ENCODE measurements at regions not wholly inside any gene's neighbourhood (a gene's known extent, or its start where the extent isn't known, plus 50 kb on each side); places are given as distances from the start of the nearest gene placed in this dataset.

- peaks cover 2 to 4% of the 10 kb centered on the region in 2 experiments for H3K9me3 ChIP-seq (ENCODE audit: control insufficient read depth in 2 of 2, low read length in 2 of 2)
- H3K9me3 Mint-ChIP-seq: peaks cover 0 to 8% (median 2%) of the 10 kb centered on the region in 7 donors
These were observed 216.1 kb downstream of the TLE1 start for GRCh38 chr9:81473206-81473605.

DNA sequence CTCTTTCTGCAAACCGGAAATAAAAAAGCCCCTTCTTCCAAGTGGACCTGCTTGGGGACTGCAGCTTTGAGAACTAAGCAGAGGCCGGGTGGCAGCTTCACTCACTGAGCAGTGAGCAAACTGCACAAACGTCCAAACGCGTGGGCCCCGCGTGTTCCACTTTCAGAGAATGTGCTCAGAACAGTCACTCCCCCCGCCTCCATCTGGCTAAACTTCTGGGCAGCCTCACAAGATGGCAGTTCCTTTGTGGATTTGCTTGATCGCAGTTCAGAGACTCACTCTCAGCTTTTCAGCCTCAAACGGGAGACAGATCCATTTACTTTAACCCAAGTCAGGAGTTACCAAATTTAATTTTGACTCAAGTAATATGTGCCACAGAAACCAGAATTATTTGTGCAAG, 216.6 kb downstream of the TLE1 start:
- no peaks in the 10 kb centered on the region for H3K36me3 ChIP-seq (ENCODE audit: control insufficient read depth, insufficient read depth, low read length)
- no peak overlapping the region for H3K27ac ChIP-seq (ENCODE audit: insufficient read depth, low read length, poor library complexity, severe bottlenecking)
- no peaks in the 10 kb centered on the region for H3K4me1 ChIP-seq (ENCODE audit: control insufficient read depth, insufficient read depth, low read length, poor library complexity, severe bottlenecking)
- Mint-ChIP-seq H3K4me1 (peaks cover 0 to 6% (median 0%) of the 10 kb centered on the region in 4 donors), H3K9me3 (peaks cover 0 to 8% (median 2%) of the 10 kb centered on the region in 7 donors), H3K27me3 (no peaks in the 10 kb centered on the region), H3K4me3 (no peak overlapping the region), H3K36me3 (no peaks in the 10 kb centered on the region), H3K27ac (no peak overlapping the region)
- peaks cover 2 to 4% of the 10 kb centered on the region in 2 experiments for H3K9me3 ChIP-seq (ENCODE audit: control insufficient read depth in 2 of 2, low read length in 2 of 2)
- H3K4me3 ChIP-seq (ENCODE audit: low read depth, low read length): no peak overlapping the region
- H3K27me3 ChIP-seq (ENCODE audit: control insufficient read depth, insufficient read depth, low read length): no peaks in the 10 kb centered on the region
- DNase-seq (no peak), ATAC-seq (ENCODE audit: low read depth in 2 of 2) (no peak)

More at GRCh38 chr9:81473206-81473605, 216.1 kb downstream of the TLE1 start:
- Histone ChIP-seq H3K27ac (ENCODE audit: insufficient read depth, low read length, poor library complexity, severe bottlenecking) (no peak overlapping the region), H3K4me1 (ENCODE audit: control insufficient read depth, insufficient read depth, low read length, poor library complexity, severe bottlenecking) (no peaks in the 10 kb centered on the region), H3K27me3 (ENCODE audit: control insufficient read depth, insufficient read depth, low read length) (no peaks in the 10 kb centered on the region), H3K36me3 (ENCODE audit: control insufficient read depth, insufficient read depth, low read length) (no peaks in the 10 kb centered on the region), H3K4me3 (ENCODE audit: low read depth, low read length) (no peak overlapping the region)
- H3K4me1 Mint-ChIP-seq: peaks cover 0 to 6% (median 0%) of the 10 kb centered on the region in 4 donors
- ATAC-seq (ENCODE audit: low read depth in 2 of 2) (no peak), DNase-seq (no peak)
- no peak overlapping the region for H3K27ac Mint-ChIP-seq
- no peak overlapping the region for H3K4me3 Mint-ChIP-seq
- no peaks in the 10 kb centered on the region for H3K36me3 Mint-ChIP-seq
- no peaks in the 10 kb centered on the region for H3K27me3 Mint-ChIP-seq

DNA sequence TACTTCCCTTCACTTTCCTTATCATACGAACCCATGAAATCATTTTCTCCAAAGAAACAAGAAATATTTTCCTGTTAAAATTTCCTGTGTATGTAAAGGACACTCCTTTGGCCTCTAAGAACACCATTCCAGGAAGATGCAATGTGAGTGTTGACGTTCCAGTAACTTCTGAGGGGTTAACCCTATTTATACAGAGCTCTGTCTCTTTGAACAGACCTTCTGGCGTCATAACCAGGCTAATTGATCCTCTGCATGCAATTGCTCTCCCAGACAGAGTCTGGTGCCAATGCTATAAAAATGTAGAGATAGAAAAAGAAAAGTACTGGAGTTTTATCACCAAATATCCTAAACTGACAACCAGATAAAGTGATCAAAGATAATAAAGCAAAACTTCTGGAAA, 218.5 kb downstream of the TLE1 start:
- Histone ChIP-seq H3K27ac (ENCODE audit: insufficient read depth, low read length, poor library complexity, severe bottlenecking) (no peak overlapping the region), H3K9me3 (ENCODE audit: control insufficient read depth in 2 of 2, low read length in 2 of 2) (peaks cover 2 to 4% of the 10 kb centered on the region in 2 experiments), H3K36me3 (ENCODE audit: control insufficient read depth, insufficient read depth, low read length) (no peaks in the 10 kb centered on the region), H3K27me3 (ENCODE audit: control insufficient read depth, insufficient read depth, low read length) (no peaks in the 10 kb centered on the region), H3K4me3 (ENCODE audit: low read depth, low read length) (no peak overlapping the region), H3K4me1 (ENCODE audit: control insufficient read depth, insufficient read depth, low read length, poor library complexity, severe bottlenecking) (no peaks in the 10 kb centered on the region)
- no peak for ATAC-seq (ENCODE audit: low read depth in 2 of 2)
- H3K27ac Mint-ChIP-seq: no peak overlapping the region
- peaks cover 0 to 8% (median 2%) of the 10 kb centered on the region in 7 donors for H3K9me3 Mint-ChIP-seq
- no peaks in the 10 kb centered on the region for H3K27me3 Mint-ChIP-seq
- no peaks in the 10 kb centered on the region for H3K36me3 Mint-ChIP-seq
- H3K4me3 Mint-ChIP-seq: no peak overlapping the region
- H3K4me1 Mint-ChIP-seq: peaks cover 0 to 6% (median 0%) of the 10 kb centered on the region in 4 donors
- no peak for DNase-seq

GRCh38 chr9:81468084-81468595, 221.2 kb downstream of the TLE1 start:
- H3K4me1 Mint-ChIP-seq: peaks cover 0 to 6% (median 0%) of the 10 kb centered on the region in 4 donors
- no peak overlapping the region for H3K27ac Mint-ChIP-seq
- DNase-seq (no peak), ATAC-seq (ENCODE audit: low read depth in 2 of 2) (no peak)
- Histone ChIP-seq H3K4me3 (ENCODE audit: low read depth, low read length) (no peak overlapping the region), H3K36me3 (ENCODE audit: control insufficient read depth, insufficient read depth, low read length) (no peaks in the 10 kb centered on the region), H3K27ac (ENCODE audit: insufficient read depth, low read length, poor library complexity, severe bottlenecking) (no peak overlapping the region), H3K27me3 (ENCODE audit: control insufficient read depth, insufficient read depth, low read length) (no peaks in the 10 kb centered on the region), H3K9me3 (ENCODE audit: control insufficient read depth in 2 of 2, low read length in 2 of 2) (peaks cover 2 to 4% of the 10 kb centered on the region in 2 experiments), H3K4me1 (ENCODE audit: control insufficient read depth, insufficient read depth, low read length, poor library complexity, severe bottlenecking) (no peaks in the 10 kb centered on the region)
- H3K27me3 Mint-ChIP-seq: no peaks in the 10 kb centered on the region
- no peaks in the 10 kb centered on the region for H3K36me3 Mint-ChIP-seq
- peaks cover 0 to 4% (median 2%) of the 10 kb centered on the region in 7 donors for H3K9me3 Mint-ChIP-seq
- H3K4me3 Mint-ChIP-seq: no peak overlapping the region

- H3K4me3 ChIP-seq (ENCODE audit: low read depth, low read length): no peak overlapping the region
- no peak overlapping the region for H3K27ac ChIP-seq (ENCODE audit: insufficient read depth, low read length, poor library complexity, severe bottlenecking)
- H3K36me3 ChIP-seq (ENCODE audit: control insufficient read depth, insufficient read depth, low read length): no peaks in the 10 kb centered on the region
- Mint-ChIP-seq H3K4me1 (peaks cover 0 to 6% (median 0%) of the 10 kb centered on the region in 4 donors), H3K27me3 (no peaks in the 10 kb centered on the region), H3K9me3 (peaks cover 0 to 8% (median 2%) of the 10 kb centered on the region in 7 donors), H3K36me3 (no peaks in the 10 kb centered on the region), H3K27ac (no peak overlapping the region), H3K4me3 (no peak overlapping the region)
- ATAC-seq (ENCODE audit: low read depth in 2 of 2): no peak
- no peaks in the 10 kb centered on the region for H3K4me1 ChIP-seq (ENCODE audit: control insufficient read depth, insufficient read depth, low read length, poor library complexity, severe bottlenecking)
- H3K27me3 ChIP-seq (ENCODE audit: control insufficient read depth, insufficient read depth, low read length): no peaks in the 10 kb centered on the region
- H3K9me3 ChIP-seq (ENCODE audit: control insufficient read depth in 2 of 2, low read length in 2 of 2): peaks cover 0 to 2% of the 10 kb centered on the region in 2 experiments
- no peak for DNase-seq
These were observed 222.4 kb downstream of the TLE1 start for GRCh38 chr9:81466981-81467380.

- H3K27me3 Mint-ChIP-seq: no peaks in the 10 kb centered on the region
- H3K4me3 Mint-ChIP-seq: no peak overlapping the region
- DNase-seq (no peak), ATAC-seq (ENCODE audit: low read depth in 2 of 2) (no peak)
- H3K4me1 ChIP-seq (ENCODE audit: control insufficient read depth, insufficient read depth, low read length, poor library complexity, severe bottlenecking): no peaks in the 10 kb centered on the region
- H3K9me3 Mint-ChIP-seq: peaks cover 0 to 8% (median 2%) of the 10 kb centered on the region in 7 donors
- no peaks in the 10 kb centered on the region for H3K36me3 Mint-ChIP-seq
- peaks cover 0 to 2% of the 10 kb centered on the region in 2 experiments for H3K9me3 ChIP-seq (ENCODE audit: control insufficient read depth in 2 of 2, low read length in 2 of 2)
- no peak overlapping the region for H3K27ac Mint-ChIP-seq
- no peaks in the 10 kb centered on the region for H3K36me3 ChIP-seq (ENCODE audit: control insufficient read depth, insufficient read depth, low read length)
- H3K4me1 Mint-ChIP-seq: peaks cover 0 to 6% (median 0%) of the 10 kb centered on the region in 4 donors
- H3K27me3 ChIP-seq (ENCODE audit: control insufficient read depth, insufficient read depth, low read length): no peaks in the 10 kb centered on the region
- no peak overlapping the region for H3K27ac ChIP-seq (ENCODE audit: insufficient read depth, low read length, poor library complexity, severe bottlenecking)
- no peak overlapping the region for H3K4me3 ChIP-seq (ENCODE audit: low read depth, low read length)
These were observed 223.8 kb downstream of the TLE1 start for GRCh38 chr9:81465468-81466011.

- no peaks in the 10 kb centered on the region for H3K27me3 Mint-ChIP-seq
- no peak overlapping the region for H3K27ac Mint-ChIP-seq
- H3K9me3 Mint-ChIP-seq: peaks cover 0 to 9% (median 3%) of the 10 kb centered on the region in 7 donors
- Histone ChIP-seq H3K27me3 (ENCODE audit: control insufficient read depth, insufficient read depth, low read length) (no peaks in the 10 kb centered on the region), H3K4me1 (ENCODE audit: control insufficient read depth, insufficient read depth, low read length, poor library complexity, severe bottlenecking) (no peaks in the 10 kb centered on the region), H3K27ac (ENCODE audit: insufficient read depth, low read length, poor library complexity, severe bottlenecking) (no peak overlapping the region), H3K9me3 (ENCODE audit: control insufficient read depth in 2 of 2, low read length in 2 of 2) (peaks cover 0 to 3% of the 10 kb centered on the region in 2 experiments), H3K4me3 (ENCODE audit: low read depth, low read length) (no peak overlapping the region), H3K36me3 (ENCODE audit: control insufficient read depth, insufficient read depth, low read length) (no peaks in the 10 kb centered on the region)
- no peaks in the 10 kb centered on the region for H3K36me3 Mint-ChIP-seq
- ATAC-seq (ENCODE audit: low read depth in 2 of 2) (no peak), DNase-seq (no peak)
- H3K4me3 Mint-ChIP-seq: no peak overlapping the region
- H3K4me1 Mint-ChIP-seq: no peaks in the 10 kb centered on the region
These were observed 226.5 kb downstream of the TLE1 start for GRCh38 chr9:81462801-81463200.

DNA sequence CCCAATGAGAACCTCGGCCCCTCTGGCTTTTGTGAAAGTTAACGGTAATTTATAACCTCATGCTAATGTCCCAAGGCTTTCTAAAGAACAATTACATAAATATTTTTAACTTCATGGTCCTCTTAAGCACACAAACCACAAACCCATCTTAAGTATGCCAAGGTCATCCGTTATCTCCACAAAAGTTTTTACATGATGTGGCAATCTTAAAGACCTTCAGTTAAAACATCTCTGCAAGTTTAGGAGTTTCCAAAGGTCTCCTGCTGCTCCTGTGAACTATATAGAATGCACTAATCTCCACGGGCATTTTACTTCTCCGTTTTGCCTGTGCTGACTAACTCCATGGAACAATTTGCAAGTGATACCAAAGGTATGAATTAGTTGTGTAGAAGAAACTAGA, 228.2 kb downstream of the TLE1 start:
- Histone ChIP-seq H3K4me3 (ENCODE audit: low read depth, low read length) (no peak overlapping the region), H3K36me3 (ENCODE audit: control insufficient read depth, insufficient read depth, low read length) (no peaks in the 10 kb centered on the region), H3K27me3 (ENCODE audit: control insufficient read depth, insufficient read depth, low read length) (no peaks in the 10 kb centered on the region), H3K4me1 (ENCODE audit: control insufficient read depth, insufficient read depth, low read length, poor library complexity, severe bottlenecking) (no peaks in the 10 kb centered on the region), H3K27ac (ENCODE audit: insufficient read depth, low read length, poor library complexity, severe bottlenecking) (no peak overlapping the region), H3K9me3 (ENCODE audit: control insufficient read depth in 2 of 2, low read length in 2 of 2) (peaks cover 0 to 3% of the 10 kb centered on the region in 2 experiments)
- Mint-ChIP-seq H3K4me3 (no peak overlapping the region), H3K27ac (no peak overlapping the region), H3K9me3 (peaks cover 0 to 9% (median 4%) of the 10 kb centered on the region in 7 donors), H3K27me3 (no peaks in the 10 kb centered on the region), H3K4me1 (no peaks in the 10 kb centered on the region), H3K36me3 (no peaks in the 10 kb centered on the region)
- no peak for DNase-seq
- no peak for ATAC-seq (ENCODE audit: low read depth in 2 of 2)

All from CD4-positive, CD25-positive, alpha-beta regulatory T cell (primary cell).